GM23338 (cell line): ENCODE measurements at regions not wholly inside any gene's neighbourhood (a gene's known extent, or its start where the extent isn't known, plus 50 kb on each side); places are given as distances from the start of the nearest gene placed in this dataset.

Experiments
- ATAC-seq: fragments of 200-7000 bp; cut with Tn5 transposase; 3 replicates; pipeline ENCODE4 v1.9.1; 2020
- DNase-seq: peaks from one replicate; pipeline ENCODE4 v3.0.0-alpha.2; 2015; ENCODE audit warnings: low spot score
- H2AFZ ChIP-seq: fragments of 200-600 bp; sonication (generic); 2 replicates; pipeline ENCODE4 v1.8.0; 2016; ENCODE audit warnings: antibody characterized with exemption, mild to moderate bottlenecking, moderate library complexity
- H3F3A ChIP-seq: fragments of 200-600 bp; sonication (generic); replicated peaks from 2 replicates; pipeline ENCODE4 v1.8.0; 2017; ENCODE audit warnings: antibody characterized with exemption, mixed run types, low read depth
- H3K27ac ChIP-seq: fragments of 200-600 bp; sonication (generic); 2 replicates; pipeline ENCODE4 v1.6.1; 2016; ENCODE audit warnings: low read depth
- H3K27me3 ChIP-seq: fragments of 200-600 bp; sonication (generic); 2 replicates; pipeline ENCODE4 v1.8.0; 2016; ENCODE audit warnings: mild to moderate bottlenecking, mixed run types, moderate library complexity; ENCODE audit not compliant: insufficient read depth
- H3K36me3 ChIP-seq: fragments of 200-600 bp; sonication (generic); 2 replicates; pipeline ENCODE4 v1.8.0; 2016; ENCODE audit warnings: mild to moderate bottlenecking; ENCODE audit not compliant: insufficient read depth
- H3K4me1 ChIP-seq: fragments of 200-600 bp; sonication (generic); 2 replicates; pipeline ENCODE4 v1.8.0; 2016; ENCODE audit warnings: mild to moderate bottlenecking, moderate library complexity; ENCODE audit not compliant: insufficient read depth
- H3K4me2 ChIP-seq: fragments of 200-600 bp; sonication (generic); 2 replicates; pipeline ENCODE4 v1.7.1; 2017; ENCODE audit warnings: mixed run types
- H3K4me3 ChIP-seq: fragments of 200-600 bp; sonication (generic); 2 replicates; pipeline ENCODE4 v1.6.1; 2016; ENCODE audit warnings: mixed run types
- H3K79me2 ChIP-seq: fragments of 200-600 bp; sonication (generic); replicated peaks from 2 replicates; pipeline ENCODE4 v1.8.0; 2017; ENCODE audit warnings: mild to moderate bottlenecking; ENCODE audit not compliant: insufficient read depth
- H3K9me2 ChIP-seq: fragments of 200-600 bp; sonication (generic); 2 replicates; pipeline ENCODE4 v1.8.0; 2017; ENCODE audit not compliant: insufficient read depth
- H4K20me1 ChIP-seq: fragments of 200-600 bp; sonication (generic); replicated peaks from 2 replicates; pipeline ENCODE4 v1.8.0; 2017; ENCODE audit warnings: mild to moderate bottlenecking; ENCODE audit not compliant: insufficient read depth
- H3K27ac Mint-ChIP-seq: 2 replicates; pipeline ENCODE4 v1.8.0; 2020; ENCODE audit warnings: inconsistent platforms, mild to moderate bottlenecking, moderate library complexity, mixed read lengths
- H3K27me3 Mint-ChIP-seq: 3 replicates; pipeline ENCODE4 v1.8.0; 2022; ENCODE audit warnings: low read depth, mild to moderate bottlenecking, moderate library complexity, mixed read lengths, inconsistent platforms; ENCODE audit not compliant: insufficient read depth, poor library complexity
- H3K36me3 Mint-ChIP-seq: 3 replicates; pipeline ENCODE4 v1.8.0; 2021; ENCODE audit warnings: low read depth, mild to moderate bottlenecking, inconsistent platforms, moderate library complexity, mixed read lengths
- H3K4me1 Mint-ChIP-seq: 3 replicates; pipeline ENCODE4 v1.8.0; 2020; ENCODE audit warnings: mild to moderate bottlenecking, inconsistent platforms, mixed read lengths
- H3K4me3 Mint-ChIP-seq: 3 replicates; pipeline ENCODE4 v1.8.0; 2021; ENCODE audit warnings: moderate library complexity, mild to moderate bottlenecking, inconsistent platforms, mixed read lengths
- H3K9me3 Mint-ChIP-seq: 3 replicates; pipeline ENCODE4 v1.8.0; 2020; ENCODE audit warnings: moderate library complexity, mild to moderate bottlenecking, inconsistent platforms, mixed read lengths
- CREB1 ChIP-seq: fragments of 250-450 bp; sonication (Bioruptor Pico); IDR thresholded peaks from 2 replicates; pipeline ENCODE4 v1.5.0; 2020; ENCODE audit warnings: low read depth, mild to moderate bottlenecking, moderate library complexity
- ETS1 ChIP-seq: IDR thresholded peaks from 2 replicates; pipeline ENCODE4 v1.6.1; 2016; ENCODE audit warnings: antibody characterized with exemption
- EZH2 ChIP-seq: fragments of 200-600 bp; sonication (generic); IDR thresholded peaks from one replicate; pipeline ENCODE4 v1.8.0; 2017; ENCODE audit warnings: antibody characterized with exemption, mild to moderate bottlenecking, low read depth; ENCODE audit not compliant: unreplicated experiment
- EZH2phosphoT487 ChIP-seq: fragments of 200-600 bp; sonication (generic); IDR thresholded peaks from one replicate; pipeline ENCODE4 v1.8.1; 2018; ENCODE audit warnings: antibody characterized with exemption; ENCODE audit not compliant: unreplicated experiment
- NANOG ChIP-seq: IDR thresholded peaks from 2 replicates; pipeline ENCODE4 v1.6.1; 2016; ENCODE audit warnings: antibody characterized with exemption, borderline replicate concordance
- POLR2AphosphoS5 ChIP-seq: IDR thresholded peaks from 2 replicates; pipeline ENCODE4 v1.6.1; 2016; ENCODE audit warnings: antibody characterized with exemption, low read depth
- STAT1 ChIP-seq: IDR thresholded peaks from one replicate; pipeline ENCODE4 v1.6.1; 2016; ENCODE audit warnings: antibody characterized with exemption; ENCODE audit not compliant: unreplicated experiment
- ZNF114 ChIP-seq: fragments of 250-450 bp; sonication (Bioruptor Pico); IDR thresholded peaks from 2 replicates; pipeline ENCODE4 v1.5.0; 2020; ENCODE audit warnings: mild to moderate bottlenecking, moderate library complexity
- ZNF462 ChIP-seq: fragments of 250-450 bp; sonication (Bioruptor Pico); IDR thresholded peaks from 2 replicates; pipeline ENCODE4 v1.5.0; 2020; ENCODE audit warnings: mild to moderate bottlenecking, moderate library complexity
- TF ChIP-seq, protein P1 (sequence below), 2 experiments: fragments of 200-600 bp in 1 of 2; sonication (generic) in 1 of 2; conservative IDR thresholded peaks; 2 replicates each; pipeline versions ENCODE4 v1.5.1 to v1.6.1; 2016 to 2017; ENCODE audit warnings: antibody characterized with exemption in 2 of 2, low read depth in 2 of 2, mild to moderate bottlenecking in 2 of 2, moderate library complexity in 1 of 2

DNA sequence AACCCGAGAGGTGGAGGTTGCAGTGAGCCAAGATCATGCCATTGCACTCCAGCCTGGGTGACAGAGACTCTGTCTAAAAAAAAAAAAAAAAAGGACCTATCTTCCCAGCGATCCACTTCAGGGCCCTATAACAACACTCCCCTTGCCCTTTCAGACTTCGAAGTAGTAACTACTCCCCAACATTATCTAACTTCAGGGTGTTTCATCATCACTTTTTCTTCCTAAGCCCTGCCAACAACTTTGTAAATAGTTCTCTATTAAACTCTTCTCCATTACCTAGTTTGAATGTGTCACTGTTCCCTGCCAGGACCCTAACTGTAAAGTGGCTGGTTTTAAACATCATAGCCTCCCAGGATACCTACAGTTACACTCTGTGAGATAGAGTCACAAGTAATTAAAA is 220.8 kb downstream of the BTG1 start:
- no peak overlapping the region for H3K27ac ChIP-seq
- H3K27me3 ChIP-seq, result no peaks in the 10 kb centered on the region
- no peaks in the 10 kb centered on the region for H3F3A ChIP-seq
- no peaks in the 10 kb centered on the region for H3K27me3 Mint-ChIP-seq
- H3K27ac Mint-ChIP-seq, result no peak overlapping the region
- no peaks in the 10 kb centered on the region for H3K36me3 Mint-ChIP-seq
- H3K4me1 ChIP-seq, result no peaks in the 10 kb centered on the region
- no peak overlapping the region for H2AFZ ChIP-seq
- H3K9me3 Mint-ChIP-seq, result no peaks in the 10 kb centered on the region
- no peak overlapping the region for H3K4me3 Mint-ChIP-seq
- H3K4me2 ChIP-seq, result no peak overlapping the region
- TF ChIP-seq ZNF114 (CRISPR knock-in tag), result no peak
- no peak for TF ChIP-seq ZNF462 (CRISPR knock-in tag)
- no peak for TF ChIP-seq NANOG
- H3K79me2 ChIP-seq, result no peaks in the 10 kb centered on the region
- DNase-seq (no peak), ATAC-seq (no peak)
- no peaks in the 10 kb centered on the region for H3K36me3 ChIP-seq
- peaks cover 4% of the 10 kb centered on the region; the same call in 1 of the 3 replicates for H3K4me1 Mint-ChIP-seq
- H4K20me1 ChIP-seq, result no peaks in the 10 kb centered on the region
- peaks cover 2% of the 10 kb centered on the region; the same call in 1 of the 2 replicates for H3K9me2 ChIP-seq
- no peak overlapping the region for H3K4me3 ChIP-seq

- H3F3A ChIP-seq, result no peaks in the 10 kb centered on the region
- H3K27me3 ChIP-seq, result no peaks in the 10 kb centered on the region
- peaks cover 2% of the 10 kb centered on the region; the same call in 1 of the 2 replicates for H3K9me2 ChIP-seq
- H2AFZ ChIP-seq, result no peak overlapping the region
- Mint-ChIP-seq H3K4me3 (no peak overlapping the region), H3K27me3 (no peaks in the 10 kb centered on the region), H3K9me3 (no peaks in the 10 kb centered on the region), H3K36me3 (no peaks in the 10 kb centered on the region), H3K27ac (no peak overlapping the region), H3K4me1 (peaks cover 4% of the 10 kb centered on the region; the same call in 1 of the 3 replicates)
- no peaks in the 10 kb centered on the region for H3K4me1 ChIP-seq
- no peak overlapping the region for H3K4me3 ChIP-seq
- no peaks in the 10 kb centered on the region for H3K79me2 ChIP-seq
- DNase-seq (no peak), ATAC-seq (no peak)
- no peak overlapping the region for H3K27ac ChIP-seq
- H3K36me3 ChIP-seq, result no peaks in the 10 kb centered on the region
- no peak overlapping the region for H3K4me2 ChIP-seq
- H4K20me1 ChIP-seq, result no peaks in the 10 kb centered on the region
- TF ChIP-seq POLR2AphosphoS5, result no peak
- no peak for TF ChIP-seq ZNF114 (CRISPR knock-in tag)
- no peak for TF ChIP-seq CREB1 (CRISPR knock-in tag)
- TF ChIP-seq NANOG, result no peak
- TF ChIP-seq EZH2phosphoT487, result no peak
- TF ChIP-seq EZH2, result no peak
- TF ChIP-seq STAT1, result no peak
- no peak for TF ChIP-seq ETS1
- TF ChIP-seq, protein P1, sequence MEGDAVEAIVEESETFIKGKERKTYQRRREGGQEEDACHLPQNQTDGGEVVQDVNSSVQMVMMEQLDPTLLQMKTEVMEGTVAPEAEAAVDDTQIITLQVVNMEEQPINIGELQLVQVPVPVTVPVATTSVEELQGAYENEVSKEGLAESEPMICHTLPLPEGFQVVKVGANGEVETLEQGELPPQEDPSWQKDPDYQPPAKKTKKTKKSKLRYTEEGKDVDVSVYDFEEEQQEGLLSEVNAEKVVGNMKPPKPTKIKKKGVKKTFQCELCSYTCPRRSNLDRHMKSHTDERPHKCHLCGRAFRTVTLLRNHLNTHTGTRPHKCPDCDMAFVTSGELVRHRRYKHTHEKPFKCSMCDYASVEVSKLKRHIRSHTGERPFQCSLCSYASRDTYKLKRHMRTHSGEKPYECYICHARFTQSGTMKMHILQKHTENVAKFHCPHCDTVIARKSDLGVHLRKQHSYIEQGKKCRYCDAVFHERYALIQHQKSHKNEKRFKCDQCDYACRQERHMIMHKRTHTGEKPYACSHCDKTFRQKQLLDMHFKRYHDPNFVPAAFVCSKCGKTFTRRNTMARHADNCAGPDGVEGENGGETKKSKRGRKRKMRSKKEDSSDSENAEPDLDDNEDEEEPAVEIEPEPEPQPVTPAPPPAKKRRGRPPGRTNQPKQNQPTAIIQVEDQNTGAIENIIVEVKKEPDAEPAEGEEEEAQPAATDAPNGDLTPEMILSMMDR (conservative IDR thresholded peaks at IDR 0.05; ENCODE audit: low read depth in 2 of 2), result no peak
Measured at GRCh38 chr12:91923864-91924263, 221.8 kb downstream of the BTG1 start.
